EL (cell line): ENCODE measurements at regions not wholly inside any gene's neighbourhood (a gene's known extent, or its start where the extent isn't known, plus 50 kb on each side); places are given as distances from the start of the nearest gene placed in this dataset.
"Not testable (repeated sequence)": the region's sequence is repeated elsewhere in the genome, so short reads cannot be mapped to it uniquely, and the experiment has no call there.

ENCODE experiments used
- DNase-seq: peaks from one replicate; pipeline ENCODE4 v3.0.0-alpha.2; 2016

DNA sequence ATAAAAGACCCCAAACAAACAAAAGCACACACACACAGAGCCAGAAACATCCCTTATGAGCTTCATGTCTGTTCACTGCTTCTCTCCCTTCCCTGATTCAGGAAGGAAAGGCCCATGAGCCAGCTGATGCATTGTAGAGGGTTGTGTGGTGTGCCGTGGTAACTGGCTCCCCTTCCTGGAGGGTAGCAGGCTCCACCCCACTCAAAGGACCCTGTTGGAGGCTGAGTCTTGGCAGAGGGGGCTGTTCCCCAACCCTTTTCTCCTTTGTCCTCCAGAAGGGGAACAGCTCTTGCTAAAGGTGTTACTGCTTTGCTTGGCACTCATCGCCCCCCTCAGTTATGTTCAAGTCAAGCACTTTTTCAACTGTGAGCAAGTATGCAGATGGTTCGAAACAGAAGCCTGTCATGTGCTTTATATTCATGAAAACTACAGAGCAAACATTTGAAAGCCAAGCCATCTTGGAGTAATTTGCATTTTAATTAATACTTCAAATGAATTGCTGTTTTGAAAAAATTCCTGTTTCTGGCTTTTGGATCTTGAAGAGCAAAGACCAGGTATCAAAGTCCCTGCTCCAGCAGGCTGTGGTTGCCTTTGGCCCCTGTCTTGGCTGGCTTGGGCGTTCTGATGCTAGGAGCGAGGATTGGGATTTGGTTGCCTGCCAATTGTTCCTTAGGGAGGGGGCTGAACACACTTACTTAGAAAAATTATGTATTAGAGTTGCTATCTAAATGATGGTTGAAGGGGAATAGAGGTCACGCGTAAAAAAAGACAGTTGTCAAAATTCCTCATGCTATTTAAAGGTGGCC, 267.8 kb downstream of the TSN start:
- DNase-seq: no peak

DNA sequence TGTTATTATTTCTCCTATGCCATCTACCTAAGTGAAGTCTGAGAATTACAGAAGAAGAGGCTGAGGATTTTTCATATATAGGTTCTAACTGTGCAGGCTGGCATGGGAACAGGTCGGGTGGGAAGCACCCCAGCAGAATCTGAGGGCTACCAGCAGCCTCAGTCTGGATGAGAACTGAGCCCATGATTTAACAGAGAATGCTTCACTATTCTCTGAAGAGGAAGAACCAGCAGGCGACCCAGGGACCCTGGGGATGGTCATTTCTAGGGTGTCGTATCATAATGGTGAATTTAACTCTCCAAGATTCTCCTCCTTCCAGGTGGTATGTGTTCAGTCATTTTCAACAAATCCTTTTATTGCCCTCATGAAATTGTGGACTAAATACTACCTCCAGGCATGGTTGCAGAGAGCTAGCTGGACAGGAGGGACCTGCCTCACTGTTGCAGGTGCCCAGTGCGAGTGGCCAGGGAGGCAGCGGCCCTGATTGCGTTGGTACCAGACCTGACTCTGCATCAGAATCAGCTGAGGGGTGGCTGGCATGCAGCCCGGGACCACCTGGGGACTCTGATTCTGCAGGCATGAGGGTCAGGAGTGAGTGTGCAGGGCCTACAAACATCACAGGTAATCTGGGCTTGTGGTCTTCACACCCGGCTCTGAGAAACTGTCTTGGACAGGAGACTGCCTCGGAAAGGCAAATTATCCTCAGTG, 272.2 kb downstream of the TSN start:
- no peak for DNase-seq

DNA sequence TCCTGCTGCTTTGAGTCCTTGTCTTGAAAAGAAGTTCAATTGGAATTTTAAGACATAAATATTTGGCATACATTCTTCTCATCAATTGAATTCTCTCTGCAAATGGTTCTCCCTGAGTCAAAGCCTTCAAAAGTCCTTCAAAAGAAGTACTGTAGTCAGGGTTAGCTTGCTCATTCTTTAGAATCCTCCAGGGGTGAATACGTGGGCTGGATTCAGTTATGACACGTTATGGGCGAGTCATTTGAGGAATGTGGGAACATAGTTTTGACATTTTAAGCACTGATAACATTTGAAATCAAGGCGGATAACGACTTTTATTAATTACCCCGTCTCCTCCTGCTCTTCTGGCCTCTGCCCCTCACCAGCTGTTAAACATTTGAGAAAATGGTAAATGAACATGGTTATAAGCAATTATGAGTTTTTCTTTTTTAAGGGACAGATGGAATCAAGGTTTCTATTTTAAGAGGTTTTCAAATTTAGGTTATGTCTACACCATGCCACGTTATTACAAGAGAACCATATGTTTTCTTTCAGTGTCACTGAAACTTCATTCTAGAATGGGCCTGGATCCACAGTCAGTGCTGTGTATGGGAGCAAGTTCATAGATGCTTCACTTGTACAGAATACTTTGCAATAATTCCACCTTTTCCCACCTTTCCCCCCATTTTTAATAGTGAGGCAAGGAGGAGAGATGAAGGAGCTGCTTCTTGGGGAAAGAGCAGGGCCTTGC, 273.1 kb downstream of the TSN start:
- peak; percentile 86 for DNase-seq

DNA sequence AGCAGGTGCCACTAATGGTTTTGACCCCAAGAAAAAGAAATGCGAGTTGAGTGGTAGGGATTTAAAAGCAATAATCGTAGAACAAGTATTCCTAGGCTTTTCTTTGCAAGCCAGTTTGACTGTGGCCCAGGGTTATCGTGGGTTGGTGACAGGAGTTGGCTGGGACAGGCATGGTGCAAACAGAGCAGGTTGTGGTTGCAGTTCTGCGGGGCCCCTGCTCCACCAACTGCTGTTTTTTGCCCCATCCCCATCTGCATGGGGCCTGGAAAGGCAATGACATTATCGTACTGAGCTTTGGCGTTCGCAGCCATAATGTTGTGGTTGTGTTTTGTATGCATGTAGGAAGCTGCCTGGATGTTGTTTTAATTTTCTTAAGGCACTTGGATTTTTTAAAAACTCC, 274.0 kb downstream of the TSN start:
- DNase-seq: no peak

DNA sequence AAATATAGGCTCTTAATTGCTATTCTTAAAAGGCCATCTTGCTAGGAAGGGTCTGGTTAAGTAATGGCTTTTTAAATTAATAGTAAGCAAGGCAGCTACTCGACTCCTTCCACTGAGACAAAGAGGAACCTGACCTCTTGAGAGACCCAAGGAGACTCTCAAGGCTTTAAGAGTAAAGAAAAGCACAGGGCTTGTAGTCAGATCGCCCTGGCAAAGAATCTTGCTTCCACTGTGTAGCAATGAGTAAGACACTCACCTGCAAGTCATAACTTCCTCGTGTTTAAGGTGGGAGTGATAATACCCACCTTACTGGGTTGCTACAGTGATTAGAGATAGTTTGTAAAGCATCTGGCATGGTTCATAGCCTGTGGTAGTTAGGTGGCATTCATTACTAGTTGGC, 274.5 kb downstream of the TSN start:
- DNase-seq: no peak

DNA sequence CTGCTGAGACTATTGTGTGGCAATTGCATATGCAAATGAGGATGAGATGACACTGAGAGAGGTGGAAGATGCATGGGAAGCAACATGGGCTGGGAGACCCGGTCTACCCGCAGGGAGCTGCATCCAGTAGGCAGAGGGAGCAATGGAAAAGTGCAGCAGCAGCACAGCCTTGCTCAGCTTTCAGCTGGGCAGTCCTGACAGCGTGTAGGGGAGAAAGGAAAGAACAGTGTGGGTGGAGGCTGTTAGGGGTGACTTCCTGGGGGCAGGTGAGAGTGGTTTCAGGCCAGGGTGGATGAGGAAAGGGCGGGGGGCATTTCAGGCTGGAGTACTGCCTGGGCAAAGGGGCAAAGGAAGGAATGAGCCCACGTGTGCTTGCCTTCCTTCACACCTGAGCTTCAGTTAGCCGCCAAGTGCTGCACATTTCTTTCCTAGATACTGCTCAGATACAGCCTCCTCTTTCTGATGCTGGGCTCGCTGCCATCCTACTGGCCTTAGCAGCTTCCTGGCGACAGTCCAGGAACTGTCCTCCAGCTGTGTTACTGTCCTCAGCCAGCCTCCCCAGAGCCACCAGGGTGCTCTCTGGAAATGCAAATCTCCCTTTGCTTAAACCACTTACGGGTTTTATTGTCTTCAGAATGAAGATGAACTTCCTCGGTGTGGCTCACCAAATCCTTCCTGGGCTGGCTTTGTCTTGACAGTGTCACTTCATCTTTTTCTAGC, 276.3 kb downstream of the TSN start:
- DNase-seq: peak; percentile 45

DNA sequence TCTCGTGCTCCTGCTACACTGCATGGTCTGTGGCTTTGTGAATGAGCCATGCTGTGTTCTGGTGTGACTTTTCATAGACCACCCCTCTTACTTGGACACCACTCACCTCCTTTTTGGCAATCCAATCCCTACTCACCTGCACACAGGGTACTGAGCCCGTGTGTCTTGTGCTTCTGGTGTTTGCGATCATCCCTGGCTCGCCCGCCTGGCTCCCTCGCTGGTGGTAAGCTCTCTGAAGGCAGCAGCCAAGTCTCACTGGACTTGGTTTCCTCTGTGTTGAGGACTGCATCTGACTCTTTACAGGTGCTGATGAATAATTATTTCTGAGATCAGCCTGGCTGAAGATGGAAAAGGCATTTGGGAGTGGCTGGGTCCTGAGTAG, 276.8 kb downstream of the TSN start:
- DNase-seq: no peak

DNA sequence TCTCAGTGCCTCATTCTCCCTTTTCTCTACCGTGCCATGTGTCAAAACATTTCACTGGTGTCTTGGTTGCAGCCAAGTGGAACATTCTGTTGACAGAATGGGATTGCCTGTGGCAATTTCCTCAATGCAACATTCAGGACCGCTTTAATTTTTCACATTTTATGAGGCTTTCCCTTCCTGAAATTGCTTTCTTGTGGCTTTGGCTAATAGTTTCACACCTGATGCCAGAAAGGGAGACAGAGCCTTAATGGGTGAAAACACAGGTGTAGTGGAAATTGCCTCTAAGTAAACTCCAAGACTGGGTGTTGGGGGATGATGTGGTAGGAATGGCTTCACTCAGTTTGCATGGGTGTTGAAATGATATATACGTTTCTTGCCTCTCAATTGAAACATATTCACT, 278.3 kb downstream of the TSN start:
- DNase-seq: no peak

DNA sequence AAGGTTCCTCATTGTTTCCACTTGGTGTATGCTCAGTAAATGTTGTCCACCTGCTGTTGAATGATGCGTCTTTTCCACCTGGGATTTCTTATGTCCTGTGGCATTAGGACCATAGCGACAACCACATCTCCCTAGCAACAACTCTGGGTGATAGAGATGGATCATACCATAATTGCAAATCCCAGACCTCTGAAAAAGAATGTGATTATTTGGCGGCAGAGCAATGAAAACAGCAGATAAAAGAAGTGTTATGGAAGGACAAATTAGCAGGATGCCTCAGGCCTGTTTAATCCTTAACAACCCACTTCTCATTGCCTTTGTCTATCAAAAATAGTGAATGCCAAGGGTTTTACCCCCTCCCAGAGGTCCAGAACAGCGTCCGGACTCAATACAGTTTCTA, 278.9 kb downstream of the TSN start:
- DNase-seq: no peak

DNA sequence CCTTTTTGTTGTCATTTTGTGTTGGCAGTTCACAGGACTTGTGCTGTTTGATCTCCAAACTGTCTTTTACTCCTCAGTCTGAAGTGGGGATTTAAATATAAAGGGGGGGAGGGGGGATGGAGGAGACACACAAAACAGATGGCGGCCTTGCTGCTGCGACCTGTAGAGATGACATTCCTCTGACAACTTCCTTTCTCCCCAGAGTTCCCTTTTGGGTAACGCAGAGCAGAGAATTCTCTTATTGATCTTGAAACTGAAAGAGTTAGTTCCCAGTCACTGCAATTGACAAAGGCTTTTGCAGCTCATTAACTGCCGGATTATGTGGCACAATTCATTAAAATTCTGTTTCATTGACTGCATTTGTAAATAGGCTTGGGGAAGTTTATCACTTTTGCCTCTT, 279.3 kb downstream of the TSN start:
- no peak for DNase-seq

DNA sequence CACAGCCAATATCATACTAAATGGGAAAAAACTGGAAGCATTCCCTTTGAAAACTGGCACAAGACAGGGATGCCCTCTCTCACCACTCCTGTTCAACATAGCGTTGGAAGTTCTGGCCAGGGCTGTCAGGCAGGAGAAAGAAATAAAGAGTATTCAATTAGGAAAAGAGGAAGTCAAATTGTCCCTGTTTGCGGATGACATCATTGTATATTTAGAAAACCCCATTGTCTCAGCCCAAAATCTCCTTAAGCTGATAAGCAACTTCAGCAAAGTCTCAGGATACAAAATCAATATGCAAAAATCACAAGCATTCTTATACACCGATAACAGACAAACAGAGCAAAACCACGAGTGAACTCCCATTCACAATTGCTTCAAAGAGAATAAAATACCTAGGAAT, 283.4 kb downstream of the TSN start:
- not testable (repeated sequence) for DNase-seq

DNA sequence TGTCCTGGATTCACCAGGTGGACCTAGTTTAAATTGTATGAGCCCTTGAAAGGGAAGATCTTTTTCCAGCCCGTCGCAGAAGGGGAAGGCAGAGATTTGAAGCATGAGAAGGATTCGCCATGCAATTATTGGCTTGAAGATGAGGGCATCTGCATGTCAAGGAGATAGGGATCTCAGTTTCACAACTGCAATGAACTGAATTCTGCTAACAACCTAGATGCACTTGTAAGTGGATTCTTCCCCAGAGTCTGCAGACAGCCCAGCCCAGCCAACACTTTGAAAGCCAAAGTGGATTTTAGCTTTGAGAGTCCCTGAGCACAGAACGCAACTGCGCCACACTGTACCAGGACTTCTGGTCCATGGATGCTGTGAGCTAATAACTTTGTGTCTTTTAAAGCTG, 286.0 kb downstream of the TSN start:
- DNase-seq: no peak

DNA sequence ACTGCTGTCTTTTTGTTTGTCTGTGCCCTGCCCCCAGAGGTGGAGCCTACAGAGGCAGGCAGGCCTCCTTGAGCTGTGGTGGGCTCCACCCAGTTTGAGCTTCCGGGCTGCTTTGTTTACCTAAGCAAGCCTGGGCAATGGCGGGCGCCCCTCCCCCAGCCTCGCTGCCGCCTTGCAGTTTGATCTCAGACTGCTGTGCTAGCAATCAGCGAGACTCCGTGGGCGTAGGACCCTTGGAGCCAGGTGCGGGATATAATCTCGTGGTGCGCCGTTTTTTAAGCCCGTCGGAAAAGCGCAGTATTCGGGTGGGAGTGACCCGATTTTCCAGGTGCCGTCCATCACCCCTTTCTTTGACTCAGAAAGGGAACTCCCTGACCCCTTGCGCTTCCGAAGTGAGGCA, 296.2 kb downstream of the TSN start:
- DNase-seq: not testable (repeated sequence)

DNA sequence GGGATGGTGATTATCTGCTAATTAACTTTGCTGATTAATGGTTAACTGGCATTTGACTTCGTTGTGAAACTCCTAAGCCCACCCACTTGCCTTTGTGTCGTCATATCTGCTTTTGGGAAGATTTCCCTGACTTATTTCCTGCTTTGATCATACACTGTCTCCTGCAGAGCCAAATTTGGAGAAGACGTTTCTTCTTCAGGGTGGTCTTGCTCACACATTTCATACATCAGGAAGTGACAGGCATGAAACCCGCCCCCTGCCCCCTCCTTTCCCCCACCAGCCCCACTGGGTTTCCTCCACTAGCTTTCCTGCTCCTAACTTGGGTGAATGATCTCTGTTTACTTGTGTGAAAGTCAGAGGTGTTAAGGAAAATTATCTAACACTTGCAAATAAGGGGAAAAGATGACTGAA, 300.1 kb downstream of the TSN start:
- DNase-seq: no peak

DNA sequence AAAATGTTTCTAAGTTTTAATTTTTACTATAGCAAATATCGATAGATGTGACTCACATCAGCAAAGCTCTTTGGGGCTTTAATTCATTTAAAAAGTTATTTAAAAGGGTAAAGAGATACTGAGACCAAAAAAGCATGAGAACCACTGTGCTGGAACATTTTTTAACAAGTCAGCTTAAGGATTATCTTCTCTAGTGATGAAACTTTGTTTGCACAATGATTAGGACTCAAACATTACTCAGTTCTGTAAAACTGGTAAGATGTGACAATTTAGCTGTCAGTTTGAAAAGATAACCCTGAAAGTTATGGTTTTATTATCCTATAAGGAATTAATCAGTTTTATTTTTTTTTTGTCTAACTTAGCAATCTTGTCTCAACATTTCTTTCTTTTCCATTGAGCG, 301.4 kb downstream of the TSN start:
- no peak for DNase-seq

DNA sequence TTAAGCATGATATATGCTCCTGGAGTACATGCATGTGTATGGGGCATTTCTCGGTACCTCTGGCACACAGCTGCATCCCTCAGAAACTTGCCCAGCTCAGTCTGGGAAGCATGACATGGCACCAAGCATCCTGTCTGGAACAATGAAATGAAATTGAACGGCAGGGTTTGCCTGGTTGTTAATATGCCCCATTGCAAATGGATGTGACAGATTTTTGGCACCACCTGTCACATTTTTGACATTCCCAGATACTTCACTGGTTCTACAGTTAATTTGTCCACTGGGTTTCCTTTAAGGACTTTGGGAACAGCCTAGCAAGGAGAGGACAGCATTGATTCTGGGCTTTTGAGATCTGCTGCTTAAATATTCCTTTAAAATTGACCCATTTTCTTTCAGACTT, 305.8 kb downstream of the TSN start:
- DNase-seq: no peak

DNA sequence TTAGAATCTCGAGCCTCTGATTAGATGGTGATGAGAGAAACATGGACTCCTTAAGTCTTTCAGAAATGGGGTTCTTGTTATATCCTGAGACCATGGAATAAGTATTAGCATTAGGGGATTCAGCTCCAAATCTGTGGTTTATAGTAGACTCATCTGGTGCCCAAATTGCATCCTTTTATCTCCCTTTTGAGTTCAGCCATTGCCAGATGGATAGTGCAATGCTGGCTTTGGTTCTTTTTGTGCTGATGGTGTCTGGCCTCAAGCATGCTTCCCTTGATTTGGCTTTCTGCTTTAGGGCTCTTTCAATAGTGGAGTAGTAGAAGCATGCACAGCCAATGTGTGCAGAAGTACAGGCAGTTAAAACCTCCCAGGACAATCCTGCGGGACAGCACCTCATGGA, 306.4 kb downstream of the TSN start:
- no peak for DNase-seq

DNA sequence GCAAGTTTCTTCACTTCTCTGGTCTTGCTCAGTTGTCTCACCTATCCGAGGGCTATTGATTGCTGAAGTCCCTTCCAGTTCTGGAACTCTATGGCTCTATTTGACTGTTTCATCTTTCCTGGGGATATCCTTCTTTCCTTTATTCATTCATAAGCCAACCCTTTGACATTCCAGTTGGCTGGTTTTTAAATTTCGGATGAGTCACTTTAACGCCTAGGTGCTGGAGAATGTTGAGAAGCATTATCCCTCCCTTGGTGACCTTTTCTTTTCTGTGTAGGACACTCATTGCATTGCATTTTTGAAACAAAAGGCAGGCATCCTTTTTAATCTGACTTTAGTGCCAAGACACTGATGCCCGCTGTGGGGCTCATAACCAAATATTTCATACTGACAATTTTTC, 307.1 kb downstream of the TSN start:
- DNase-seq: no peak

DNA sequence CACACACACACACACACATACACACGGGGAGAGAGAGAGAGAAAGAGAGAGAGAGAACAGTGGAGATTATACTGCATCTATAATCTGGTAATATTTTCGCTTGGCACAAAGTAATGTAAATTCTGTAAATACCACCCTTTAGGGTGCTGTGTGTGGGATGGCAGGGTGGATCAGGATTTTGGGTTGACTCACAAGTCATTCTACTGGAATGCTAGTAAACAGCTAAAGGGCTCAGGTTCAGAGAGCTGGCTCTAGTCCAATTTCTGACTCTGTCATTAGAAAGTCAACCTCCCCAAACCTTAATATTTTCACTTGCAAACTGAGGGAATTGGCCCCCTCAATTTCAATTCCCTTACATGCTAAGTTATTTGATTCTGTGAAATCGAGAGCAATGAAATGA, 308.3 kb downstream of the TSN start:
- DNase-seq: peak; percentile 59

DNA sequence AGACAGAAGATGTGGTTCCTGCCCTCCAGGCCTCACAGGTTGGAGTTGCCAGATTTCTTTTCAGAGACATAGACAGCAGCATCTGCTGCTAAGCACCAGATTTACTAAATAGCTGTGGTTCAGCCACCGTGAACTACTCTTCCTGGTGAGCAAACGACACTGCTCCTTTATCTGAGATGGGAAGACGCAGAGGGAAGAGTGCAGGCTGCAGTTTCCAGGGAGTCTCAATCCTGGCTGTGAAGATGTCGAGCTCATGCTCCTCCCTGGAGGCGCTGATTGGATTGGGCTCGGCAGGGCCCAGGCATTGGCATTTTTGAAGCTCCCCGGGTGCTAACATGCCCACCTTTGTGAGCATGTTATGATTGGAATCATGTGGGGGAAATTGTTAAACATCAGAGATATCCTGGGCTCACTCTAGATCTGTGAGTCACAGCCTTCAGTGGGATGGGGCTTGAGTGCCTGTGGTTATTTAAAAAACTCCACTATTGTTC, 314.8 kb downstream of the TSN start:
- DNase-seq: peak; percentile 31

DNA sequence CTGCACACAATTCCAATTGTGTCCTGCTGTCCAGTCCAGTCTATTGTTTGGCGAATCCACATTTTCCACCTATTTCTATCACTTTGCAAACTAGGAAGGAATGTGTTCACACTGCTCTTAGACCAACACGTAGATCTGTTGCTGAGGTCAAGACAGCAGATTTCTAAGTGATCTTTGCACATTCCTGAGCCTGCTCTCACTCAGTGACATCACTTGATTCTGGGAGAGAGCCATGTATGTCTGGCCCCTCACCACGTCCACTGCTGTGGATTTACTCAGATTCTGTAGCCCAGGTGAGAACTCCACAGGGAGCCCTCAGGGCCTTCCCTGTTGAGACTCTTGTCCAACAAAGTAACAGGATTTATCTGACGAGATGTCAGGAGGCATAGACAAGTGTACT, 317.2 kb downstream of the TSN start:
- peak; percentile 68 for DNase-seq

DNA sequence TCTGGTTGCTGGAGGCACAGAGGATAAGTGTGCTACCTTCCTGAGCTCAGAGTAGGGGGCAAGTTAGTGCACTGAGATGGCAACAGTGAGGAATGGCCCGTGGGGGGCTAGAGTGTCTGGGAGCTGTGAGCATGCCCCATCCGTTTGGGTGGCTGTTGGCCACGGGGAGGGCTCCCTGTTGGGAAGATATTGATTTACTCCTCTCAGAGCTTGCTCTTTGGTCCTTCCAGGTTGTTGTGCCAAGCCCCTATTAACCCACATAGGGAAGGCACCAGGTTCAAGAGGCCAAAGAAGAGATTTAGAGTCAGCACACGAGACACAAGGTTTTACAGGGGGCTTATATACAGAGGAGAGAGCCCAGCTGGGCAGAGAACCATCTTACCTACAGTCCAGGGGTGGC, 318.8 kb downstream of the TSN start:
- no peak for DNase-seq

DNA sequence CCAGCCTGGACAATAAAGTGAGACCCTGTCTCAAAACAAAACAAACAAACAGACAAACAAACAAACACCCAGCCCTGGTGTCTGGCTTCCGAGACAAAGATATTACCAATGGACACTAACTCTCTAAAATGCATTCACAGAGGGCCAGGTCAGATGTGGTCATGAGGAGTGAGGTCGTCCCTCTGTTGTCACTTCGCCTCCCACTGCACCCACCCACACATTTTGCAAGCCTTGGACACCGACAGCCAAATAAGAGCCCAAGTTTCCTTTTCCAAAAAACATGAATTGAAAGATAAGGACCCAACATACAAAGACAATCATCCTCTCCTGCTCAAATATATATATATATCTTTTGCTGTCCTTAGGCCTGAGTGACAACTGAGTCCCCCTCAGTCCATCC, 319.9 kb downstream of the TSN start:
- DNase-seq: no peak
